SK-N-SH (cell line): ENCODE measurements at regions not wholly inside any gene's neighbourhood (a gene's known extent, or its start where the extent isn't known, plus 50 kb on each side); places are given as distances from the start of the nearest gene placed in this dataset.

Experiments
- CTCF ChIA-PET: fragments of 300-600, 350-600 bp; formaldehyde crosslinking; extraction: SDS; loops from one replicate; lab custom pipeline; 2021; lab: Yijun Ruan, JAX
- POLR2A ChIA-PET: fragments of 350-600 bp; sonication (Branson Sonifier 250); formaldehyde crosslinking; extraction: SDS; loops from one replicate; lab custom pipeline; 2020; ENCODE audit warnings: antibody characterized with exemption, inconsistent platforms; lab: Yijun Ruan, JAX
- DNase-seq: peaks from one replicate; pipeline ENCODE4 v3.0.0; 2012
- H2AFZ ChIP-seq: fragments of 200-600 bp; sonication (generic); 2 replicates; pipeline ENCODE4 v1.8.1; 2016; ENCODE audit warnings: antibody characterized with exemption, mild to moderate bottlenecking, low read depth
- H3F3A ChIP-seq: fragments of 200-600 bp; sonication (generic); replicated peaks from 2 replicates; pipeline ENCODE3; 2016; ENCODE audit warnings: antibody characterized with exemption, mild to moderate bottlenecking; ENCODE audit not compliant: insufficient read depth
- H3K27ac ChIP-seq, 2 experiments: fragments of 200-500 bp in 1 of 2; fragments of 200-600 bp in 1 of 2; sonication (Bioruptor generic) in 1 of 2; sonication (generic), shearing (Covaris generic) in 1 of 2; 2 replicates each; pipeline versions ENCODE4 v1.5.1 to v1.6.1; 2014 to 2016; ENCODE audit warnings: low read depth in 2 of 2, inconsistent platforms in 1 of 2, low read length in 1 of 2, mild to moderate bottlenecking in 1 of 2, mixed read lengths in 1 of 2
- H3K27me3 ChIP-seq: fragments of 200-600 bp; sonication (generic), shearing (Covaris generic); 2 replicates; pipeline ENCODE4 v1.6.1; 2016; ENCODE audit warnings: mixed run types; ENCODE audit not compliant: insufficient read depth
- H3K36me3 ChIP-seq, 2 experiments: fragments of 200-500 bp in 1 of 2; fragments of 200-600 bp in 1 of 2; sonication (Bioruptor generic) in 1 of 2; sonication (generic) in 1 of 2; replicated peaks in 1 of 2; 2 replicates each; pipeline versions ENCODE3 to v1.5.1; 2014 to 2016; ENCODE audit warnings: low read length in 1 of 2, mild to moderate bottlenecking in 1 of 2; ENCODE audit not compliant: insufficient read depth in 2 of 2, control insufficient read depth in 1 of 2
- H3K4me1 ChIP-seq, 2 experiments: fragments of 200-500 bp in 1 of 2; fragments of 200-600 bp in 1 of 2; sonication (Bioruptor generic) in 1 of 2; sonication (generic), shearing (Covaris generic) in 1 of 2; 2 replicates each; pipeline versions ENCODE4 v1.5.1 to v1.6.1; 2014 to 2016; ENCODE audit warnings: low read depth in 1 of 2, low read length in 1 of 2, mixed run types in 1 of 2; ENCODE audit not compliant: insufficient read depth in 2 of 2, control insufficient read depth in 1 of 2
- H3K4me2 ChIP-seq: fragments of 200-600 bp; sonication (generic), shearing (Covaris generic); 2 replicates; pipeline ENCODE4 v1.6.1; 2017; ENCODE audit warnings: mixed run types
- H3K4me3 ChIP-seq, 2 experiments: fragments of 200-500 bp in 1 of 2; fragments of 200-600 bp in 1 of 2; sonication (Bioruptor generic) in 1 of 2; sonication (generic), shearing (Covaris generic) in 1 of 2; 2 replicates each; pipeline versions ENCODE4 v1.5.1 to v1.8.1; 2014 to 2016; ENCODE audit warnings: low read depth in 2 of 2, inconsistent platforms in 1 of 2, low read length in 1 of 2, mild to moderate bottlenecking in 1 of 2, mixed read lengths in 1 of 2, moderate library complexity in 1 of 2
- H3K79me2 ChIP-seq: fragments of 200-600 bp; sonication (generic); 2 replicates; pipeline ENCODE4 v1.8.1; 2017; ENCODE audit warnings: mild to moderate bottlenecking; ENCODE audit not compliant: insufficient read depth
- H3K9ac ChIP-seq: fragments of 200-600 bp; sonication (generic); 2 replicates; pipeline ENCODE4 v1.6.1; 2017; ENCODE audit warnings: mixed run types
- H3K9me2 ChIP-seq: fragments of 200-600 bp; sonication (generic); 2 replicates; pipeline ENCODE4 v1.6.1; 2017; ENCODE audit warnings: mixed run types
- H3K9me3 ChIP-seq: fragments of 200-600 bp; sonication (generic); 2 replicates; pipeline ENCODE4 v1.6.1; 2017; ENCODE audit warnings: mixed run types, mild to moderate bottlenecking, moderate library complexity
- H4K20me1 ChIP-seq: fragments of 200-600 bp; sonication (generic); 2 replicates; pipeline ENCODE4 v1.6.1; 2017; ENCODE audit warnings: mild to moderate bottlenecking, mixed run types; ENCODE audit not compliant: insufficient read depth
- EZH2phosphoT487 ChIP-seq: fragments of 200-600 bp; sonication (generic); IDR thresholded peaks from 2 replicates; pipeline ENCODE4 v1.6.1; 2017; ENCODE audit warnings: low read depth, mixed run types, mild to moderate bottlenecking, antibody characterized with exemption, moderate library complexity, borderline replicate concordance
- FOSL2 ChIP-seq: IDR thresholded peaks from 2 replicates; pipeline ENCODE4 v1.4.0; 2012; ENCODE audit warnings: low read depth, mild to moderate bottlenecking, moderate library complexity, borderline replicate concordance
- FOXJ3 ChIP-seq: sonication (generic); formaldehyde crosslinking; IDR thresholded peaks from 2 replicates; pipeline ENCODE4 v1.5.1; 2020; ENCODE audit warnings: mild to moderate bottlenecking, missing genetic modification reagents
- MEF2A ChIP-seq: IDR thresholded peaks from 2 replicates; pipeline ENCODE4 v1.4.0; 2012; ENCODE audit warnings: low read depth, borderline replicate concordance
- NRF1 ChIP-seq: IDR thresholded peaks from 2 replicates; pipeline ENCODE4 v1.6.1; 2012; ENCODE audit warnings: low read depth, mild to moderate bottlenecking, low read length
- RXRA ChIP-seq: IDR thresholded peaks from 2 replicates; pipeline ENCODE4 v1.4.0; 2012; ENCODE audit warnings: low read depth, mild to moderate bottlenecking, borderline replicate concordance
- TCF12 ChIP-seq: IDR thresholded peaks from 2 replicates; pipeline ENCODE4 v1.4.0; 2012
- TEAD4 ChIP-seq: IDR thresholded peaks from 2 replicates; pipeline ENCODE4 v1.4.0; 2012; ENCODE audit warnings: mild to moderate bottlenecking, borderline replicate concordance; ENCODE audit not compliant: insufficient read depth
- USF1 ChIP-seq: IDR thresholded peaks from 2 replicates; pipeline ENCODE4 v1.4.0; 2012; ENCODE audit warnings: low read depth, borderline replicate concordance
- YY1 ChIP-seq: IDR thresholded peaks from 2 replicates; pipeline ENCODE4 v1.4.0; 2012; ENCODE audit warnings: low read depth, mild to moderate bottlenecking
- WGBS: methylation state at CpG from one replicate; pipeline ENCODE4 v1.1.6; 2017; ENCODE audit warnings: low lambda C conversion rate; 5-methylcytosine and 5-hydroxymethylcytosine counted together
- TF ChIP-seq, protein P1 (sequence below): fragments of 150-350 bp; IDR thresholded peaks from 2 replicates; pipeline ENCODE4 v1.6.1; 2017; ENCODE audit warnings: antibody characterized with exemption, low read length, low read depth, borderline replicate concordance
- TF ChIP-seq, protein P2 (sequence below): IDR thresholded peaks from 2 replicates; pipeline ENCODE4 v1.4.0; 2012; ENCODE audit warnings: low read depth, borderline replicate concordance

GRCh38 chrX:129099207-129099606 lies 424.1 kb downstream of the SMARCA1 start:
- Histone ChIP-seq H4K20me1 (no peaks in the 10 kb centered on the region), H3K27me3 (no peaks in the 10 kb centered on the region), H2AFZ (no peak overlapping the region), H3K4me2 (no peak overlapping the region), H3K79me2 (no peaks in the 10 kb centered on the region), H3K9ac (no peak overlapping the region), H3K4me1 (no peaks in the 10 kb centered on the region), H3K27ac (no peak overlapping the region), H3K9me2 (no peaks in the 10 kb centered on the region), H3K36me3 (no peaks in the 10 kb centered on the region), H3K4me3 (no peak overlapping the region), H3F3A (no peaks in the 10 kb centered on the region), H3K9me3 (no peaks in the 10 kb centered on the region)
- ChIA-PET POLR2A (no interaction called here), CTCF (no interaction called here)
- no peak for TF ChIP-seq TEAD4
- TF ChIP-seq MEF2A: no peak
- DNase-seq: no peak
- 17% methylated on average over 3 of the region's 3 CpGs for WGBS

- Histone ChIP-seq H3K27me3 (no peaks in the 10 kb centered on the region), H4K20me1 (no peaks in the 10 kb centered on the region), H2AFZ (no peak overlapping the region), H3K9me2 (no peaks in the 10 kb centered on the region), H3K9me3 (no peaks in the 10 kb centered on the region), H3K4me3 (no peak overlapping the region), H3K79me2 (no peaks in the 10 kb centered on the region), H3K27ac (no peak overlapping the region), H3F3A (no peaks in the 10 kb centered on the region), H3K9ac (no peak overlapping the region), H3K4me2 (no peak overlapping the region), H3K4me1 (no peaks in the 10 kb centered on the region), H3K36me3 (no peaks in the 10 kb centered on the region)
- DNase-seq: no peak
- ChIA-PET CTCF (no interaction called here), POLR2A (no interaction called here)
- TF ChIP-seq TEAD4 (no peak), FOSL2 (no peak), YY1 (no peak), USF1 (no peak), TCF12 (no peak), NRF1 (no peak), EZH2phosphoT487 (no peak), RXRA (no peak), FOXJ3 (CRISPR knock-in tag) (no peak)
- TF ChIP-seq, protein P1, sequence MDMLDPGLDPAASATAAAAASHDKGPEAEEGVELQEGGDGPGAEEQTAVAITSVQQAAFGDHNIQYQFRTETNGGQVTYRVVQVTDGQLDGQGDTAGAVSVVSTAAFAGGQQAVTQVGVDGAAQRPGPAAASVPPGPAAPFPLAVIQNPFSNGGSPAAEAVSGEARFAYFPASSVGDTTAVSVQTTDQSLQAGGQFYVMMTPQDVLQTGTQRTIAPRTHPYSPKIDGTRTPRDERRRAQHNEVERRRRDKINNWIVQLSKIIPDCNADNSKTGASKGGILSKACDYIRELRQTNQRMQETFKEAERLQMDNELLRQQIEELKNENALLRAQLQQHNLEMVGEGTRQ: no peak
- TF ChIP-seq, protein P2, sequence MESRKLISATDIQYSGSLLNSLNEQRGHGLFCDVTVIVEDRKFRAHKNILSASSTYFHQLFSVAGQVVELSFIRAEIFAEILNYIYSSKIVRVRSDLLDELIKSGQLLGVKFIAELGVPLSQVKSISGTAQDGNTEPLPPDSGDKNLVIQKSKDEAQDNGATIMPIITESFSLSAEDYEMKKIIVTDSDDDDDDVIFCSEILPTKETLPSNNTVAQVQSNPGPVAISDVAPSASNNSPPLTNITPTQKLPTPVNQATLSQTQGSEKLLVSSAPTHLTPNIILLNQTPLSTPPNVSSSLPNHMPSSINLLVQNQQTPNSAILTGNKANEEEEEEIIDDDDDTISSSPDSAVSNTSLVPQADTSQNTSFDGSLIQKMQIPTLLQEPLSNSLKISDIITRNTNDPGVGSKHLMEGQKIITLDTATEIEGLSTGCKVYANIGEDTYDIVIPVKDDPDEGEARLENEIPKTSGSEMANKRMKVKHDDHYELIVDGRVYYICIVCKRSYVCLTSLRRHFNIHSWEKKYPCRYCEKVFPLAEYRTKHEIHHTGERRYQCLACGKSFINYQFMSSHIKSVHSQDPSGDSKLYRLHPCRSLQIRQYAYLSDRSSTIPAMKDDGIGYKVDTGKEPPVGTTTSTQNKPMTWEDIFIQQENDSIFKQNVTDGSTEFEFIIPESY: no peak
Observed at GRCh38 chrX:129097668-129098067, 425.6 kb downstream of the SMARCA1 start.
